ENCODE measurements at regions not wholly inside any gene's neighbourhood (a gene's known extent, or its start where the extent isn't known, plus 50 kb on each side); places are given as distances from the start of the nearest gene placed in this dataset.

- Mint-ChIP-seq H3K4me1 (ENCODE audit: insufficient read depth, unreplicated experiment) (no peaks in the 10 kb centered on the region), H3K27me3 (ENCODE audit: insufficient read depth, unreplicated experiment) (no peaks in the 10 kb centered on the region), H3K36me3 (ENCODE audit: insufficient read depth, unreplicated experiment) (peaks cover 9% of the 10 kb centered on the region), H3K9me3 (ENCODE audit: unreplicated experiment) (no peaks in the 10 kb centered on the region), H3K27ac (ENCODE audit: low read depth, unreplicated experiment) (no peak overlapping the region), H3K4me3 (ENCODE audit: unreplicated experiment) (no peak overlapping the region)
- no peak for TF ChIP-seq CTCF (IDR thresholded peaks at IDR 0.05; ENCODE audit: unreplicated experiment)
- no peak for DNase-seq (ENCODE audit: unreplicated experiment)
- BruUV-seq (replicated peaks): no TSS peak
- intact Hi-C loops (cut with micrococcal nuclease): no loop called here
- ChIA-PET POLR2A (no interaction called here), CTCF (no interaction called here)
Observed at GRCh38 chr2:51976623-51977022, 944.7 kb upstream of the NRXN1 start.

- H3K27ac Mint-ChIP-seq (ENCODE audit: low read depth, unreplicated experiment): no peak overlapping the region
- no peak overlapping the region for H3K4me3 Mint-ChIP-seq (ENCODE audit: unreplicated experiment)
- POLR2A ChIA-PET: no interaction called here
- no peaks in the 10 kb centered on the region for H3K9me3 Mint-ChIP-seq (ENCODE audit: unreplicated experiment)
- peaks cover 11% of the 10 kb centered on the region for H3K36me3 Mint-ChIP-seq (ENCODE audit: insufficient read depth, unreplicated experiment)
- DNase-seq (ENCODE audit: unreplicated experiment): no peak
- TF ChIP-seq CTCF (IDR thresholded peaks at IDR 0.05; ENCODE audit: unreplicated experiment): no peak
- intact Hi-C loops (cut with micrococcal nuclease): no loop called here
- no peaks in the 10 kb centered on the region for H3K27me3 Mint-ChIP-seq (ENCODE audit: insufficient read depth, unreplicated experiment)
- BruUV-seq (replicated peaks): no TSS peak
- CTCF ChIA-PET: interaction anchor here (0.8 kb wide), 1 partner anchor 32 kb away, joined by 3 read pairs; no protein-coding TSS in a partner anchor
- no peaks in the 10 kb centered on the region for H3K4me1 Mint-ChIP-seq (ENCODE audit: insufficient read depth, unreplicated experiment)
Observed at GRCh38 chr2:51971136-51971535, 939.2 kb upstream of the NRXN1 start.

GRCh38 chr2:51969347-51969746 lies 937.4 kb upstream of the NRXN1 start:
- no peak overlapping the region for H3K4me3 Mint-ChIP-seq (ENCODE audit: unreplicated experiment)
- H3K4me1 Mint-ChIP-seq (ENCODE audit: insufficient read depth, unreplicated experiment): no peaks in the 10 kb centered on the region
- H3K9me3 Mint-ChIP-seq (ENCODE audit: unreplicated experiment): no peaks in the 10 kb centered on the region
- ChIA-PET POLR2A (no interaction called here), CTCF (no interaction called here)
- H3K36me3 Mint-ChIP-seq (ENCODE audit: insufficient read depth, unreplicated experiment): peaks cover 11% of the 10 kb centered on the region
- DNase-seq (ENCODE audit: unreplicated experiment): no peak
- intact Hi-C loops (cut with micrococcal nuclease): no loop called here
- H3K27me3 Mint-ChIP-seq (ENCODE audit: insufficient read depth, unreplicated experiment): no peaks in the 10 kb centered on the region
- H3K27ac Mint-ChIP-seq (ENCODE audit: low read depth, unreplicated experiment): no peak overlapping the region
- no peak for TF ChIP-seq CTCF (IDR thresholded peaks at IDR 0.05; ENCODE audit: unreplicated experiment)
- no TSS peak for BruUV-seq (replicated peaks)

GRCh38 chr2:51960841-51961335 lies 929.0 kb upstream of the NRXN1 start:
- Mint-ChIP-seq H3K27me3 (ENCODE audit: insufficient read depth, unreplicated experiment) (no peaks in the 10 kb centered on the region), H3K27ac (ENCODE audit: low read depth, unreplicated experiment) (no peak overlapping the region), H3K36me3 (ENCODE audit: insufficient read depth, unreplicated experiment) (no peaks in the 10 kb centered on the region), H3K4me3 (ENCODE audit: unreplicated experiment) (no peak overlapping the region), H3K4me1 (ENCODE audit: insufficient read depth, unreplicated experiment) (no peaks in the 10 kb centered on the region), H3K9me3 (ENCODE audit: unreplicated experiment) (no peaks in the 10 kb centered on the region)
- BruUV-seq (replicated peaks): no TSS peak
- TF ChIP-seq CTCF (IDR thresholded peaks at IDR 0.05; ENCODE audit: unreplicated experiment): no peak
- peak; percentile 7 for DNase-seq (ENCODE audit: unreplicated experiment)
- intact Hi-C loops (cut with micrococcal nuclease): no loop called here
- CTCF ChIA-PET: interaction anchor here (0.6 to 0.7 kb wide), 3 partner anchors 11 to 1453 kb away, joined by 3 read pairs; no protein-coding TSS in a partner anchor
- POLR2A ChIA-PET: interaction anchor here (0.5 kb wide), 1 partner anchor 895 kb away, joined by 3 read pairs; no protein-coding TSS in a partner anchor
